A549 (cell line): ENCODE measurements at regions not wholly inside any gene's neighbourhood (a gene's known extent, or its start where the extent isn't known, plus 50 kb on each side); places are given as distances from the start of the nearest gene placed in this dataset.

Source experiments
- ATAC-seq, 2 experiments: fragments of 200-7000 bp in 1 of 2; fragments of >200 bp in 1 of 2; cut with Nextera tagmentation in 1 of 2; cut with Tn5 transposase in 1 of 2; 3 replicates each; pipeline versions ENCODE4 v1.8.0 to v1.9.1; 2018 to 2020; ENCODE audit warnings: mild to moderate bottlenecking in 1 of 2, moderate library complexity in 1 of 2
- CTCF ChIA-PET: fragments of 300-600 bp; sonication (Branson Sonifier 250); formaldehyde crosslinking; extraction: SDS; loops from one replicate; lab custom pipeline; 2021; ENCODE audit warnings: antibody characterized with exemption, inconsistent platforms; lab: Yijun Ruan, JAX
- POLR2A ChIA-PET: fragments of 350-600 bp; formaldehyde crosslinking; extraction: SDS; loops from one replicate; lab custom pipeline; 2021; ENCODE audit warnings: antibody characterized with exemption, inconsistent platforms; lab: Yijun Ruan, JAX
- DNase-seq, 2 experiments: peaks; one replicate each; pipeline versions ENCODE4 v3.0.0 to v3.0.0-alpha.2; 2011 to 2016; ENCODE audit warnings: low read depth in 1 of 2, low spot score in 1 of 2
- FAIRE-seq: peaks from 2 replicates; lab custom pipeline; 2011; peaks lifted over from hg19 to GRCh38; lab: Jason Lieb, UNC
- H3K27ac ChIP-seq, 2 experiments: fragments of >200 bp; sonication (Bioruptor Twin); formaldehyde crosslinking; 3 replicates each; pipeline ENCODE4 v1.5.1; 2016 to 2017
- H3K4me1 ChIP-seq: fragments of >200 bp; sonication (Bioruptor Twin); formaldehyde crosslinking; 3 replicates; pipeline ENCODE4 v1.6.1; 2016
- H3K4me2 ChIP-seq: fragments of >200 bp; sonication (Bioruptor Twin); formaldehyde crosslinking; 3 replicates; pipeline ENCODE4 v1.6.1; 2016
- H3K4me3 ChIP-seq: fragments of >200 bp; sonication (Bioruptor Twin); formaldehyde crosslinking; 3 replicates; pipeline ENCODE4 v1.5.1; 2016
- H3K9me3 ChIP-seq: fragments of >200 bp; sonication (Bioruptor Twin); formaldehyde crosslinking; 3 replicates; pipeline ENCODE4 v1.6.1; 2016
- CBX2 ChIP-seq: fragments of 200-600 bp; sonication (generic); IDR thresholded peaks from 2 replicates; pipeline ENCODE4 v1.6.1; 2016; ENCODE audit warnings: low read depth, mild to moderate bottlenecking, borderline replicate concordance
- CBX8 ChIP-seq: fragments of 200-600 bp; sonication (generic); IDR thresholded peaks from 2 replicates; pipeline ENCODE4 v1.6.1; 2016
- CEBPB ChIP-seq, 2 experiments: fragments of >200 bp in 1 of 2; sonication (Bioruptor Twin) in 1 of 2; formaldehyde crosslinking in 1 of 2; IDR thresholded peaks; 2 replicates each; pipeline ENCODE4 v1.6.1; 2012 to 2016
- CHD2 ChIP-seq: fragments of 150-350 bp; IDR thresholded peaks from 2 replicates; pipeline ENCODE4 v1.6.1; 2014; ENCODE audit warnings: low read length; ENCODE audit not compliant: partially characterized antibody
- EHMT2 ChIP-seq: fragments of 200-600 bp; sonication (generic); IDR thresholded peaks from 2 replicates; pipeline ENCODE4 v1.6.1; 2016; ENCODE audit warnings: antibody characterized with exemption, low read depth, mild to moderate bottlenecking, moderate library complexity
- ELK1 ChIP-seq: fragments of 150-350 bp; IDR thresholded peaks from 2 replicates; pipeline ENCODE4 v1.6.1; 2014; ENCODE audit warnings: low read depth, mild to moderate bottlenecking, low read length
- ESRRA ChIP-seq: fragments of 150-350 bp; IDR thresholded peaks from 2 replicates; pipeline ENCODE4 v1.6.1; 2014; ENCODE audit warnings: mild to moderate bottlenecking, low read length, borderline replicate concordance
- FOSL2 ChIP-seq, 2 experiments: fragments of 450-650 bp in 1 of 2; fragments of >200 bp in 1 of 2; sonication (Bioruptor Twin) in 1 of 2; formaldehyde crosslinking; IDR thresholded peaks; 2 replicates each; pipeline versions ENCODE4 v1.5.0 to v1.6.1; 2016 to 2020; ENCODE audit warnings: mild to moderate bottlenecking in 1 of 2, moderate library complexity in 1 of 2
- GATA3 ChIP-seq: IDR thresholded peaks from 2 replicates; pipeline ENCODE4 v1.6.1; 2012; ENCODE audit warnings: borderline replicate concordance
- HDAC2 ChIP-seq: fragments of 200-600 bp; sonication (generic); IDR thresholded peaks from 2 replicates; pipeline ENCODE4 v1.6.1; 2016
- HOXB13 ChIP-seq: fragments of 250-450 bp; sonication (Bioruptor Pico); IDR thresholded peaks from 2 replicates; pipeline ENCODE4 v1.5.0; 2020; ENCODE audit warnings: low read depth, mild to moderate bottlenecking, moderate library complexity
- HOXB5 ChIP-seq: fragments of 250-450 bp; sonication (Bioruptor Pico); IDR thresholded peaks from 2 replicates; pipeline ENCODE4 v1.5.0; 2020; ENCODE audit warnings: mild to moderate bottlenecking, moderate library complexity
- JUN ChIP-seq, 2 experiments: fragments of >200 bp; sonication (Bioruptor Twin); formaldehyde crosslinking; IDR thresholded peaks; 2 replicates in 1 of 2; 3 replicates in 1 of 2; pipeline ENCODE4 v1.6.1; 2016 to 2017
- JUNB ChIP-seq: fragments of >200 bp; sonication (Bioruptor Twin); formaldehyde crosslinking; IDR thresholded peaks from 2 replicates; pipeline ENCODE4 v1.6.1; 2016
- KDM5A ChIP-seq: fragments of 200-600 bp; sonication (generic); IDR thresholded peaks from 2 replicates; pipeline ENCODE4 v1.6.1; 2016; ENCODE audit warnings: antibody characterized with exemption, mild to moderate bottlenecking
- MAX ChIP-seq: IDR thresholded peaks from 2 replicates; pipeline ENCODE4 v1.6.1; 2012
- NR3C1 ChIP-seq: fragments of >200 bp; sonication (Bioruptor Twin); formaldehyde crosslinking; IDR thresholded peaks from 3 replicates; pipeline ENCODE4 v1.6.1; 2017
- POLR2A ChIP-seq: IDR thresholded peaks from 2 replicates; pipeline ENCODE4 v1.6.1; 2012; ENCODE audit warnings: mild to moderate bottlenecking, low read length
- RCOR1 ChIP-seq: fragments of 150-350 bp; IDR thresholded peaks from 2 replicates; pipeline ENCODE4 v1.6.1; 2014; ENCODE audit warnings: antibody characterized with exemption, low read length, low read depth
- RFX5 ChIP-seq: fragments of 450-650 bp; IDR thresholded peaks from 2 replicates; pipeline ENCODE4 v1.7.1; 2014; ENCODE audit warnings: antibody characterized with exemption, mild to moderate bottlenecking, moderate library complexity
- TFCP2L1 ChIP-seq: fragments of 250-450 bp; sonication (Bioruptor Pico); IDR thresholded peaks from 2 replicates; pipeline ENCODE4 v1.5.0; 2021; ENCODE audit warnings: mild to moderate bottlenecking
- ZNF302 ChIP-seq: fragments of 250-450 bp; sonication (Bioruptor Pico); IDR thresholded peaks from 2 replicates; pipeline ENCODE4 v1.9.0; 2021; ENCODE audit warnings: inconsistent platforms, mild to moderate bottlenecking, moderate library complexity
- ZSCAN20 ChIP-seq: fragments of 250-450 bp; sonication (Bioruptor Pico); IDR thresholded peaks from 2 replicates; pipeline ENCODE4 v1.8.0; 2022; ENCODE audit warnings: mild to moderate bottlenecking, moderate library complexity
- WGBS: methylation state at CpG from one replicate; pipeline ENCODE4 v1.1.6; 2017; ENCODE audit errors: missing lambda C conversion rate; 5-methylcytosine and 5-hydroxymethylcytosine counted together
- TF ChIP-seq, protein P1 (sequence below): fragments of 200-600 bp; sonication (generic); IDR thresholded peaks from 2 replicates; pipeline ENCODE4 v1.6.1; 2016; ENCODE audit warnings: antibody characterized with exemption, mild to moderate bottlenecking, moderate library complexity

GRCh38 chr18:61607867-61608266 is 274.6 kb downstream of the CDH20 start:
- POLR2A ChIA-PET = no interaction called here
- TF ChIP-seq TFCP2L1 (CRISPR knock-in tag) (no peak), CHD2 (no peak), ESRRA (no peak), KDM5A (no peak), RCOR1 (no peak), HOXB13 (no peak), GATA3 (no peak), ELK1 (no peak)
- TF ChIP-seq, all 56 proteins: peak for 0
- ATAC-seq (no peak), DNase-seq (no peak), FAIRE-seq (no peak)
- CTCF ChIA-PET = no interaction called here
- H3K9me3 ChIP-seq = no peaks in the 10 kb centered on the region
- H3K4me2 ChIP-seq = no peak overlapping the region
- no peak overlapping the region for H3K4me3 ChIP-seq
- H3K4me1 ChIP-seq = peaks cover 16% of the 10 kb centered on the region; the same call in 2 of the 3 replicates
- 74% methylated on average over 2 of the region's 2 CpGs for WGBS
- H3K27ac ChIP-seq = peak overlapping the region; percentile 59 to 76; a peak in 4 of 6 replicates

- ChIA-PET CTCF (interaction anchor here (0.7 to 1.3 kb wide), 2 partner anchors 9 to 25 kb away, joined by 3 to 7 read pairs; no protein-coding TSS in a partner anchor), POLR2A (interaction anchor here (0.6 kb wide), 1 partner anchor 163 kb away, joined by 4 read pairs; no protein-coding TSS in a partner anchor)
- Histone ChIP-seq H3K27ac (peak overlapping the region; percentile 65 to 76), H3K4me2 (peak overlapping the region; percentile 79), H3K4me1 (peaks cover 16% of the 10 kb centered on the region; the same call in 2 of the 3 replicates), H3K9me3 (no peaks in the 10 kb centered on the region), H3K4me3 (peak overlapping the region; percentile 40)
- DNase-seq (peak; percentile 30 to 74), ATAC-seq (peak; percentile 97 to 98), FAIRE-seq (no peak)
- TF ChIP-seq CBX2 (no peak), HDAC2 (no peak), CBX8 (no peak), ESRRA (no peak), FOSL2 (IDR thresholded peaks at IDR 0.05) (0 out of 2 replicates have a peak, but pooled peaks have one; percentile 12), FOSL2 (CRISPR knock-in tag; IDR thresholded peaks at IDR 0.05) (peak; percentile 50), MAX (peak; percentile 36; the same call in 1 of the 2 replicates)
- WGBS = 2% methylated on average over 5 of the region's 5 CpGs
Measured at GRCh38 chr18:61606759-61607158, 273.5 kb downstream of the CDH20 start.

- H3K4me3 ChIP-seq = peak overlapping the region; percentile 40
- FAIRE-seq (no peak), DNase-seq (peak in 1 of 2 experiments; percentile 8), ATAC-seq (peak; percentile 75 to 76; a peak in 5 of 6 replicates)
- H3K4me1 ChIP-seq = peaks cover 16% of the 10 kb centered on the region; the same call in 2 of the 3 replicates
- WGBS = 22% methylated on average over 11 of the region's 17 CpGs
- no peaks in the 10 kb centered on the region for H3K9me3 ChIP-seq
- peak overlapping the region; percentile 79 for H3K4me2 ChIP-seq
- ChIA-PET CTCF (interaction anchor here (1.3 kb wide), 1 partner anchor 24 kb away, joined by 7 read pairs; no protein-coding TSS in a partner anchor), POLR2A (interaction anchor here (0.6 to 0.8 kb wide), 2 partner anchors 17 to 164 kb away, joined by 3 to 4 read pairs; no protein-coding TSS in a partner anchor)
- no peak for TF ChIP-seq CEBPB (IDR thresholded peaks at IDR 0.05)
- TF ChIP-seq ZNF302 (CRISPR knock-in tag) = no peak
- TF ChIP-seq TFCP2L1 (CRISPR knock-in tag) = no peak
- no peak for TF ChIP-seq ZSCAN20
- no peak for TF ChIP-seq HDAC2
- TF ChIP-seq POLR2A = no peak
- TF ChIP-seq JUNB = no peak
- no peak for TF ChIP-seq JUN (IDR thresholded peaks at IDR 0.05)
- TF ChIP-seq, protein P1, sequence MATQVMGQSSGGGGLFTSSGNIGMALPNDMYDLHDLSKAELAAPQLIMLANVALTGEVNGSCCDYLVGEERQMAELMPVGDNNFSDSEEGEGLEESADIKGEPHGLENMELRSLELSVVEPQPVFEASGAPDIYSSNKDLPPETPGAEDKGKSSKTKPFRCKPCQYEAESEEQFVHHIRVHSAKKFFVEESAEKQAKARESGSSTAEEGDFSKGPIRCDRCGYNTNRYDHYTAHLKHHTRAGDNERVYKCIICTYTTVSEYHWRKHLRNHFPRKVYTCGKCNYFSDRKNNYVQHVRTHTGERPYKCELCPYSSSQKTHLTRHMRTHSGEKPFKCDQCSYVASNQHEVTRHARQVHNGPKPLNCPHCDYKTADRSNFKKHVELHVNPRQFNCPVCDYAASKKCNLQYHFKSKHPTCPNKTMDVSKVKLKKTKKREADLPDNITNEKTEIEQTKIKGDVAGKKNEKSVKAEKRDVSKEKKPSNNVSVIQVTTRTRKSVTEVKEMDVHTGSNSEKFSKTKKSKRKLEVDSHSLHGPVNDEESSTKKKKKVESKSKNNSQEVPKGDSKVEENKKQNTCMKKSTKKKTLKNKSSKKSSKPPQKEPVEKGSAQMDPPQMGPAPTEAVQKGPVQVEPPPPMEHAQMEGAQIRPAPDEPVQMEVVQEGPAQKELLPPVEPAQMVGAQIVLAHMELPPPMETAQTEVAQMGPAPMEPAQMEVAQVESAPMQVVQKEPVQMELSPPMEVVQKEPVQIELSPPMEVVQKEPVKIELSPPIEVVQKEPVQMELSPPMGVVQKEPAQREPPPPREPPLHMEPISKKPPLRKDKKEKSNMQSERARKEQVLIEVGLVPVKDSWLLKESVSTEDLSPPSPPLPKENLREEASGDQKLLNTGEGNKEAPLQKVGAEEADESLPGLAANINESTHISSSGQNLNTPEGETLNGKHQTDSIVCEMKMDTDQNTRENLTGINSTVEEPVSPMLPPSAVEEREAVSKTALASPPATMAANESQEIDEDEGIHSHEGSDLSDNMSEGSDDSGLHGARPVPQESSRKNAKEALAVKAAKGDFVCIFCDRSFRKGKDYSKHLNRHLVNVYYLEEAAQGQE = no peak
- no peak for TF ChIP-seq RFX5
- TF ChIP-seq NR3C1 = no peak
- no peak for TF ChIP-seq FOSL2 (IDR thresholded peaks at IDR 0.05)
- TF ChIP-seq FOSL2 (CRISPR knock-in tag; IDR thresholded peaks at IDR 0.05) = no peak
- no peak for TF ChIP-seq EHMT2
- TF ChIP-seq HOXB5 = no peak
- peak overlapping the region; percentile 65 to 76 for H3K27ac ChIP-seq
Measured at GRCh38 chr18:61606068-61606660, 272.9 kb downstream of the CDH20 start.
